ENCODE measurements at regions not wholly inside any gene's neighbourhood (a gene's known extent, or its start where the extent isn't known, plus 50 kb on each side); places are given as distances from the start of the nearest gene placed in this dataset.

DNA sequence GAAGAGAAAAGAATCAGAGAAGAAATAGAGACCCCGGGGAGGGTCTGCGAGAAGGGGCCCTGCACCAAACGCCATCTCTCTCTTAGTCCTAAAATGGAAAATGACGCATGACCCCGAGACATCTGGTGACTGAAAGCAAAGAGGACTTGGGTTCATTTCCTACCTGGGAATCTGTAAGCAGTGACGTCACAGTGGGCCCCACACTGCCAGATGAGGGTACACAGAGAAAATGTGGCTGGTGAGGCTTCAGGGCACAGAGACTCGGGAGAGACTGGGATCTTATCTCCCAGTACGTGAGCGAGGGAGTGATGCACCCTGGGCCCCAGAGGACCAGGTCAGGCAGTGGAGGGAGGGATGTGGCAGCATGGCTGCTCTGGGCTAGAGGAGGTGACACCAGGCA lies 288.1 kb upstream of the SFSWAP start:
- no peak for TF ChIP-seq CTCF (IDR thresholded peaks at IDR 0.05)
- TF ChIP-seq POLR2A (IDR thresholded peaks at IDR 0.05): no peak

Measured in uterus (tissue), 2 donors.